ENCODE measurements at regions not wholly inside any gene's neighbourhood (a gene's known extent, or its start where the extent isn't known, plus 50 kb on each side); places are given as distances from the start of the nearest gene placed in this dataset.
"Not testable (repeated sequence)": the region's sequence is repeated elsewhere in the genome, so short reads cannot be mapped to it uniquely, and the experiment has no call there.

- H3K4me1 ChIP-seq; H3K27ac ChIP-seq; intact Hi-C loops (cut with DNase I); H3K36me3 ChIP-seq; H3K27me3 ChIP-seq; DNase-seq; H3K4me3 ChIP-seq; H3K9me3 ChIP-seq: not testable (repeated sequence)
- WGBS, 2 donors, result 71 to 84% methylated on average over 3 of the region's 6 CpGs
Measured at GRCh38 chr9:67635067-67635466, 223.7 kb upstream of the ANKRD20A1 start.

GRCh38 chr9:67611900-67612299 lies 246.8 kb upstream of the ANKRD20A1 start:
- intact Hi-C loops (cut with DNase I); H3K27ac ChIP-seq; H3K36me3 ChIP-seq; H3K4me1 ChIP-seq; DNase-seq; H3K9me3 ChIP-seq; H3K27me3 ChIP-seq; H3K4me3 ChIP-seq: not testable (repeated sequence)
- WGBS, 2 donors, result 80 to 85% methylated on average over 13 to 14 of the region's 15 CpGs

- H3K4me3 ChIP-seq; H3K27me3 ChIP-seq; H3K27ac ChIP-seq; H3K9me3 ChIP-seq; H3K36me3 ChIP-seq; H3K4me1 ChIP-seq; intact Hi-C loops (cut with DNase I); DNase-seq: not testable (repeated sequence)
- 72 to 81% methylated on average over 8 of the region's 8 CpGs for WGBS, 2 donors
Measured at GRCh38 chr9:67609872-67610271, 248.9 kb upstream of the ANKRD20A1 start.

DNA sequence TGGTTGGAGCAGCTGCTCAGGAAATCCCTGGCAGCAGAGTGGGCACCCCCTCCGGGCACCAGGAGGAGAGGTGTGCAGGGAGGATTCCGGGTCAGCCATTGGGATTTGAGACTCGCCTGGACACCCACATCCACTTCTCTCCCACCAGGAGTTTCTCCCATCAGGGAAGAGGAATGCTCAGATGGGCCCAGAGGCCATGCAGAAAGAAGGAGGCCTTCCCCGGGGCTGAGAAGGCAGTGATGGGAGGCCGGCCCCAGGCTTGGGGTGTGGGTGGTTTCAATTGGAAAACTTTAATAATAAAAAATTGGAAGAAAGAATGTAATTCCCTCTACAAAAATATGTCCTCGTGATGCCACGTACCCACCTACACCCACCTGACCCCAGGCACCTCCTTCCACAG lies 249.3 kb upstream of the ANKRD20A1 start:
- H3K27me3 ChIP-seq; DNase-seq; H3K4me1 ChIP-seq; H3K27ac ChIP-seq; H3K9me3 ChIP-seq; H3K36me3 ChIP-seq; intact Hi-C loops (cut with DNase I); H3K4me3 ChIP-seq: not testable (repeated sequence)
- 86 to 91% methylated on average over 5 of the region's 7 CpGs for whole genome bisulfite sequencing, 2 donors

- WGBS, 2 donors, result 94 to 96% methylated on average over 6 of the region's 9 CpGs
- intact Hi-C loops (cut with DNase I); DNase-seq; H3K36me3 ChIP-seq; H3K9me3 ChIP-seq; H3K27me3 ChIP-seq; H3K4me3 ChIP-seq; H3K4me1 ChIP-seq; H3K27ac ChIP-seq: not testable (repeated sequence)
Measured at GRCh38 chr9:67605113-67605512, 253.6 kb upstream of the ANKRD20A1 start.

- not testable (repeated sequence) for H3K9me3 ChIP-seq, H3K4me3 ChIP-seq
- whole genome bisulfite sequencing, 2 donors, result 74 to 97% methylated on average over 2 to 3 of the region's 9 CpGs
Measured at GRCh38 chr9:67603609-67604008, 255.1 kb upstream of the ANKRD20A1 start.

DNA sequence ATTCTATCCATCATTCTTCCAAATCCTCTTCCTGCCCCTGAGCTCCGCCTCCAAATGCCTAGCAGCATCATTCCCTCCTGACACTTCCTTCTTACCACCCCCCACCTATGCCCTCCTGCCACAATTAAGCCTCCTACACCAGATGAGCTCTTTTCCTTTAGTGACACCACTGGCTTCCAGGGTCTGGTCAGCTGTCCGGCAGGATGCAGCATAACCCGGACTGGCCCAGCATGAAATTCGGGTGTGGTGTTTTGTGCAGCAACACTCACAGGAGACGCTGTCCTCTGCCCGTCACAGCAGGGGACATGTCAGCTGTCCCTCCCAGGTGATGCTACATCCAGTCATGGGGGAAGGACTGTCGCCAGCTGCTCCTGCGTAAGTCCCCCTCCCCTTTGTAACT lies 266.3 kb upstream of the ANKRD20A1 start:
- H3K27ac ChIP-seq; H3K27me3 ChIP-seq; H3K36me3 ChIP-seq; DNase-seq; intact Hi-C loops (cut with DNase I); H3K4me3 ChIP-seq; H3K4me1 ChIP-seq; H3K9me3 ChIP-seq: not testable (repeated sequence)
- no CpG with 5 or more reads among the region's 8 CpGs for WGBS, 2 donors

More at GRCh38 chr9:67603609-67604008, 255.1 kb upstream of the ANKRD20A1 start:
- intact Hi-C loops (cut with DNase I); H3K27ac ChIP-seq; H3K4me1 ChIP-seq; H3K27me3 ChIP-seq; H3K36me3 ChIP-seq; DNase-seq: not testable (repeated sequence)

- H3K36me3 ChIP-seq; H3K27me3 ChIP-seq; DNase-seq; H3K27ac ChIP-seq; H3K4me3 ChIP-seq; H3K4me1 ChIP-seq; H3K9me3 ChIP-seq; intact Hi-C loops (cut with DNase I): not testable (repeated sequence)
- WGBS, 2 donors, result no CpG with 5 or more reads among the region's 3 CpGs
Measured at GRCh38 chr9:67555874-67556273, 302.9 kb upstream of the ANKRD20A1 start.

DNA sequence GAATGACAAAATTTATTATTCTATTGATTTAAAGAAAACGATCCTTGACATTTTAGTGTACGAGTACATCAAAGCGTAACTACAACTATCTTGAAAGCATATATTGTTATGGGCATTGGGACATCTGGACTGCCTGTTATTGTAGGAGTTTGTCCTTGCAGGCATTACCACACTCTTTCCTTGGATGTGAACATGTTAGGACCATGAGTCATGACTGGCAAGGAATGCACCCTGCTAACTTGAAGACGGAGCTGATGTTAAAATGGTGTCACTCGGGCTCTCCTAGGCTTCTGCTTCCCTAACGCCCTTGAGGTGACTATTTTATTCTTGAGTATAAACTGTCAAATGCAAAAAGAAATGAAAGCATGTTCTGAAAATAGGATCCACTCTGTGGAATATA lies 308.7 kb upstream of the ANKRD20A1 start:
- H3K27ac ChIP-seq; H3K36me3 ChIP-seq; H3K4me1 ChIP-seq; H3K27me3 ChIP-seq; DNase-seq; H3K9me3 ChIP-seq; H3K4me3 ChIP-seq; intact Hi-C loops (cut with DNase I): not testable (repeated sequence)
- WGBS, 2 donors, result 100% methylated on average over 1 of the region's 6 CpGs

- H3K4me3 ChIP-seq; H3K4me1 ChIP-seq; H3K27me3 ChIP-seq; intact Hi-C loops (cut with DNase I); H3K9me3 ChIP-seq; DNase-seq; H3K27ac ChIP-seq; H3K36me3 ChIP-seq: not testable (repeated sequence)
- 91 to 100% methylated on average over 1 of the region's 4 CpGs for WGBS, 2 donors
Measured at GRCh38 chr9:67529834-67530233, 328.9 kb upstream of the ANKRD20A1 start.

DNA sequence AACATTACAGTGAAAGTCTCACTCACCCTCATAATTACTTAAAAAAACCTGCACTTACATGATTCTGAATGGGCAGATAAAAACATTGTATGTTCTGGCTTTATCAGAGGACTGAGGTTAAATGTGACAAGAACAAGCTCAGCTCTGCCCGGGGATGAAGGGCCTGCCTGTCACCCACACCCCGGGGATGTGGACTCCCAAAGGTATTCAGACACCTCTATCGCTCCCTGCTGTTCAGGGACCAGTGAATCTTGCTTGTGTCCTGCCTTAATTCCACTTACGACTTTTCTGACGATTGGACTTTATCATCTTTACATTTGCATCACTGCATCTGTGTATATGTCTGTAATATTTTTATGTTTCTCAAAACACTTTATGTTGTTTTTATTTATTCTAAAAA lies 341.8 kb upstream of the ANKRD20A1 start:
- H3K4me3 ChIP-seq; H3K9me3 ChIP-seq; H3K4me1 ChIP-seq; DNase-seq; H3K27ac ChIP-seq; H3K27me3 ChIP-seq; H3K36me3 ChIP-seq; intact Hi-C loops (cut with DNase I): not testable (repeated sequence)
- no CpG with 5 or more reads among the region's 5 CpGs for WGBS, 2 donors

GRCh38 chr9:67514587-67514986 lies 344.1 kb upstream of the ANKRD20A1 start:
- H3K4me1 ChIP-seq; H3K4me3 ChIP-seq; H3K9me3 ChIP-seq; intact Hi-C loops (cut with DNase I); H3K27me3 ChIP-seq; H3K36me3 ChIP-seq; H3K27ac ChIP-seq; DNase-seq: not testable (repeated sequence)
- WGBS, 2 donors, result no CpG with 5 or more reads among the region's 10 CpGs

GRCh38 chr9:67503728-67504369 lies 354.9 kb upstream of the ANKRD20A1 start:
- H3K4me1 ChIP-seq; H3K27me3 ChIP-seq; H3K9me3 ChIP-seq; DNase-seq; intact Hi-C loops (cut with DNase I); H3K4me3 ChIP-seq; H3K36me3 ChIP-seq; H3K27ac ChIP-seq: not testable (repeated sequence)
- WGBS, 2 donors, result no CpG with 5 or more reads among the region's 2 CpGs

DNA sequence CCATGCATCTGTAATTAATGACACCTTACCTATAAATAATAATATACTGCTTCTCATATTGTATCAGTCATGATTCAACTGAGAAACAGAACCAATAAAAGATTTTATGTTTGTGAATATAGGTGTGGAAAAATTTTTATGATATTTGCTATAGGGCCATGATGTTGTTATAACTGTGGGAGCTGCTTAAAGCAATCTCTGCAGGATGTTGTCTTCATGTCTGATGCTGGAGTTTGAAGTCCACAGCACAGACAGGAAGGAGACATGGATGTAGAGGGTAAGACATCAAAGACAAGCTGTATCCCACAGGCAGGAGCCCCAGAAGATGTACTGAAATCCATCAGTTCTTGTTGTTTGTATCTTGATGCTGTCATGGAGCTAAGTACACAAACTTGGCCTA lies 366.7 kb upstream of the ANKRD20A1 start:
- H3K4me3 ChIP-seq; H3K27ac ChIP-seq; H3K27me3 ChIP-seq; H3K4me1 ChIP-seq; intact Hi-C loops (cut with DNase I); DNase-seq; H3K36me3 ChIP-seq; H3K9me3 ChIP-seq: not testable (repeated sequence)
